ENCODE measurements at regions not wholly inside any gene's neighbourhood (a gene's known extent, or its start where the extent isn't known, plus 50 kb on each side); places are given as distances from the start of the nearest gene placed in this dataset.

- FAIRE-seq (no peak), DNase-seq (ENCODE audit: insufficient read length) (no peak)
- TF ChIP-seq POLR2A (IDR thresholded peaks at IDR 0.05; ENCODE audit: low read depth, low read length): no peak
- no peak for TF ChIP-seq POLR2AphosphoS5 (IDR thresholded peaks at IDR 0.05; ENCODE audit: low read depth, low read length)
- no peak for TF ChIP-seq TAF1 (IDR thresholded peaks at IDR 0.05; ENCODE audit: borderline replicate concordance, low read depth, low read length)
Measured at GRCh38 chr10:36116731-36117130, 474.6 kb upstream of the FZD8 start.

- TF ChIP-seq POLR2AphosphoS5 (IDR thresholded peaks at IDR 0.05; ENCODE audit: low read depth, low read length): no peak
- TF ChIP-seq POLR2A (IDR thresholded peaks at IDR 0.05; ENCODE audit: low read depth, low read length): no peak
- no peak for TF ChIP-seq TAF1 (IDR thresholded peaks at IDR 0.05; ENCODE audit: borderline replicate concordance, low read depth, low read length)
- no peak for FAIRE-seq
- DNase-seq (ENCODE audit: insufficient read length): no peak
Measured at GRCh38 chr10:36116040-36116439, 473.9 kb upstream of the FZD8 start.

- FAIRE-seq (no peak), DNase-seq (ENCODE audit: insufficient read length) (no peak)
- TF ChIP-seq POLR2AphosphoS5 (IDR thresholded peaks at IDR 0.05; ENCODE audit: low read depth, low read length) (no peak), TAF1 (IDR thresholded peaks at IDR 0.05; ENCODE audit: borderline replicate concordance, low read depth, low read length) (no peak), POLR2A (IDR thresholded peaks at IDR 0.05; ENCODE audit: low read depth, low read length) (no peak)
Measured at GRCh38 chr10:36115364-36115763, 473.3 kb upstream of the FZD8 start.

- TF ChIP-seq POLR2AphosphoS5 (IDR thresholded peaks at IDR 0.05; ENCODE audit: low read depth, low read length) (no peak), TAF1 (IDR thresholded peaks at IDR 0.05; ENCODE audit: borderline replicate concordance, low read depth, low read length) (no peak), POLR2A (IDR thresholded peaks at IDR 0.05; ENCODE audit: low read depth, low read length) (no peak)
- DNase-seq (ENCODE audit: insufficient read length): no peak
- FAIRE-seq: no peak
Measured at GRCh38 chr10:36114913-36115312, 472.8 kb upstream of the FZD8 start.

GRCh38 chr10:36114141-36114540, 472.0 kb upstream of the FZD8 start:
- no peak for FAIRE-seq
- TF ChIP-seq POLR2A (IDR thresholded peaks at IDR 0.05; ENCODE audit: low read depth, low read length) (no peak), TAF1 (IDR thresholded peaks at IDR 0.05; ENCODE audit: borderline replicate concordance, low read depth, low read length) (no peak), POLR2AphosphoS5 (IDR thresholded peaks at IDR 0.05; ENCODE audit: low read depth, low read length) (no peak)

GRCh38 chr10:36111676-36112075, 469.6 kb upstream of the FZD8 start:
- DNase-seq (ENCODE audit: insufficient read length): no peak
- no peak for TF ChIP-seq TAF1 (IDR thresholded peaks at IDR 0.05; ENCODE audit: borderline replicate concordance, low read depth, low read length)
- no peak for TF ChIP-seq POLR2AphosphoS5 (IDR thresholded peaks at IDR 0.05; ENCODE audit: low read depth, low read length)
- TF ChIP-seq POLR2A (IDR thresholded peaks at IDR 0.05; ENCODE audit: low read depth, low read length): no peak
- FAIRE-seq: no peak

More at GRCh38 chr10:36114141-36114540, 472.0 kb upstream of the FZD8 start:
- DNase-seq (ENCODE audit: insufficient read length): no peak

GRCh38 chr10:36110097-36110496, 468.0 kb upstream of the FZD8 start:
- no peak for TF ChIP-seq POLR2A (IDR thresholded peaks at IDR 0.05; ENCODE audit: low read depth, low read length)
- TF ChIP-seq TAF1 (IDR thresholded peaks at IDR 0.05; ENCODE audit: borderline replicate concordance, low read depth, low read length): no peak
- TF ChIP-seq POLR2AphosphoS5 (IDR thresholded peaks at IDR 0.05; ENCODE audit: low read depth, low read length): no peak
- no peak for DNase-seq (ENCODE audit: insufficient read length)
- no peak for FAIRE-seq

GRCh38 chr10:36109399-36110023, 467.4 kb upstream of the FZD8 start:
- no peak for TF ChIP-seq POLR2A (IDR thresholded peaks at IDR 0.05; ENCODE audit: low read depth, low read length)
- TF ChIP-seq POLR2AphosphoS5 (IDR thresholded peaks at IDR 0.05; ENCODE audit: low read depth, low read length): no peak
- no peak for TF ChIP-seq TAF1 (IDR thresholded peaks at IDR 0.05; ENCODE audit: borderline replicate concordance, low read depth, low read length)
- FAIRE-seq (no peak), DNase-seq (ENCODE audit: insufficient read length) (no peak)

- FAIRE-seq (no peak), DNase-seq (ENCODE audit: insufficient read length) (no peak)
- TF ChIP-seq POLR2A (IDR thresholded peaks at IDR 0.05; ENCODE audit: low read depth, low read length): no peak
- TF ChIP-seq POLR2AphosphoS5 (IDR thresholded peaks at IDR 0.05; ENCODE audit: low read depth, low read length): no peak
- TF ChIP-seq TAF1 (IDR thresholded peaks at IDR 0.05; ENCODE audit: borderline replicate concordance, low read depth, low read length): no peak
Measured at GRCh38 chr10:36097696-36098095, 455.6 kb upstream of the FZD8 start.

- FAIRE-seq: no peak
- TF ChIP-seq POLR2A (IDR thresholded peaks at IDR 0.05; ENCODE audit: low read depth, low read length): no peak
Measured at GRCh38 chr10:36096576-36096975, 454.5 kb upstream of the FZD8 start.

GRCh38 chr10:36094096-36094495, 452.0 kb upstream of the FZD8 start:
- TF ChIP-seq POLR2AphosphoS5 (IDR thresholded peaks at IDR 0.05; ENCODE audit: low read depth, low read length) (no peak), TAF1 (IDR thresholded peaks at IDR 0.05; ENCODE audit: borderline replicate concordance, low read depth, low read length) (no peak), POLR2A (IDR thresholded peaks at IDR 0.05; ENCODE audit: low read depth, low read length) (no peak)
- no peak for FAIRE-seq
- DNase-seq (ENCODE audit: insufficient read length): no peak

More at GRCh38 chr10:36096576-36096975, 454.5 kb upstream of the FZD8 start:
- DNase-seq (ENCODE audit: insufficient read length): no peak

GRCh38 chr10:36092116-36092515, 450.0 kb upstream of the FZD8 start:
- FAIRE-seq (no peak), DNase-seq (ENCODE audit: insufficient read length) (no peak)
- TF ChIP-seq TAF1 (IDR thresholded peaks at IDR 0.05; ENCODE audit: borderline replicate concordance, low read depth, low read length) (no peak), POLR2AphosphoS5 (IDR thresholded peaks at IDR 0.05; ENCODE audit: low read depth, low read length) (no peak), POLR2A (IDR thresholded peaks at IDR 0.05; ENCODE audit: low read depth, low read length) (no peak)

Data from GM12892 (cell line).